ENCODE measurements at regions not wholly inside any gene's neighbourhood (a gene's known extent, or its start where the extent isn't known, plus 50 kb on each side); places are given as distances from the start of the nearest gene placed in this dataset.

- DNase-seq (ENCODE audit: low spot score), result no peak
- no peak for TF ChIP-seq CTCF (IDR thresholded peaks at IDR 0.05; ENCODE audit: borderline replicate concordance, control extremely low read depth, extremely low read depth, insufficient read depth, missing control alignments)
- in situ Hi-C loops (cut with MboI; ENCODE audit: low sequenced_read_pairs, unreplicated experiment), result no loop called here
Measured at GRCh38 chr2:121000804-121001203, 265.1 kb downstream of the GLI2 start.

GRCh38 chr2:121001641-121002040 is 266.0 kb downstream of the GLI2 start:
- DNase-seq (ENCODE audit: low spot score), result no peak
- no peak for TF ChIP-seq CTCF (IDR thresholded peaks at IDR 0.05; ENCODE audit: borderline replicate concordance, control extremely low read depth, extremely low read depth, insufficient read depth, missing control alignments)
- in situ Hi-C loops (cut with MboI; ENCODE audit: low sequenced_read_pairs, unreplicated experiment), result no loop called here

- no peak for TF ChIP-seq CTCF (IDR thresholded peaks at IDR 0.05; ENCODE audit: borderline replicate concordance, control extremely low read depth, extremely low read depth, insufficient read depth, missing control alignments)
- no peak for DNase-seq (ENCODE audit: low spot score)
Measured at GRCh38 chr2:121002597-121002996, 266.9 kb downstream of the GLI2 start.

DNA sequence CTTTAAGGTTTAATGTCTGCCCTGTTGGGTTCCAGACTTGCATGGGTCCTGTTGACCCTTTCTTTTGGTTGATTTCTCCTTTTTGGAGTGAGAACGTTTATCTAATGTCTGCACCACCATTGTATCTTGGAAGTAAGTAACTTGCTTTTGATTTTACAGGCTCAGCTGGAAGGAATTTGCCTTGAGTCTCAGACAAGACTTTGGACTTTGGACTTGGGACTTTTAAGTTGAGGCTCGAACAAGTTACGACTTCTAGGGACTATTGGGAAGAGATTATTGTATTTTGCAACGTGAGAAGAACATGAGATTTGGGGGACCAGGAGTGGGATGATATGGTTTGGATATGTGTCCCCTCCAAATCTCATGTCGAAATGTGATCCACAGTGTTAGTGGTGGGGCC is 267.7 kb downstream of the GLI2 start:
- TF ChIP-seq CTCF (IDR thresholded peaks at IDR 0.05; ENCODE audit: borderline replicate concordance, control extremely low read depth, extremely low read depth, insufficient read depth, missing control alignments), result no peak
- in situ Hi-C loops (cut with MboI; ENCODE audit: low sequenced_read_pairs, unreplicated experiment), result no loop called here
- no peak for DNase-seq (ENCODE audit: low spot score)

More at GRCh38 chr2:121002597-121002996, 266.9 kb downstream of the GLI2 start:
- in situ Hi-C loops (cut with MboI; ENCODE audit: low sequenced_read_pairs, unreplicated experiment), result no loop called here

DNA sequence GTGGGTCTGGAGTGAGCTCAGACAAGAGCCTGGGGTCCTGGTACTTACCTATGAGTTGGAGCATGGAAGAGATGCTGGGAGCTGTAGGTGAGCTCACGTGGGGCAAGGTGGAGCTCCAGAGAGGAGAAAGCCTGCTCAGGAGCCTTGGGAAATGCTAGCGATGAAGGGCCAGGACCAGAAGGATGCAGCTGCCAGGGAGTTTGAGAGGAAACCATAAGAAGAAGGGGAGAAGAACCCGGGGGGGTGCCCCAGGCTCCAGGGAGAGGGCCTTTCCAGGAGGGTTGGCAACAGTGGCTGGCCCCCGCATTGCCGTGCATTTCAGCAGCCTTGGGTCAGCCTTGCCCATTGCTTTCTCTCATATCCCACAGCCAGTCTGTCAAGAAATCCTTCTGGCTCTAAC is 268.7 kb downstream of the GLI2 start:
- DNase-seq (ENCODE audit: low spot score), result no peak
- no peak for TF ChIP-seq CTCF (IDR thresholded peaks at IDR 0.05; ENCODE audit: borderline replicate concordance, control extremely low read depth, extremely low read depth, insufficient read depth, missing control alignments)
- in situ Hi-C loops (cut with MboI; ENCODE audit: low sequenced_read_pairs, unreplicated experiment), result no loop called here

DNA sequence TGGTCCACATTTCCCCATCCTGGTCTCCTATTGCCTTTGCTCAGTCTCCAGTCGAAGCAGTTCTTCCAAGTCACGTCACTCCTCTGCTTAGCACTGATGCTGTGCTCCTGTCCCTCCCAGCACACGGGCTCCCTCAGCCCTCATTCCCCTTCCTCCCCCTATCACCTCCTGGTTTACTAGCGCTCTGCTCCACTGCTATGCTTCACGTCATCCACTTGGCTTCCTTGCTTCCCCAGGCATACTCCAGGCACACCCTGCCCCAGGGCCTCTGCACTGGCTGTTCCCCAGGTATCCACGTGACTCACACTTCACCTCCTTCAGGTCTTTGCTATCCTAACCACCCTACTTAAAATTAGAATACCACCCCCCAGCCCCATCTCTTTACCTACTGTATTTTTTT is 269.3 kb downstream of the GLI2 start:
- in situ Hi-C loops (cut with MboI; ENCODE audit: low sequenced_read_pairs, unreplicated experiment), result no loop called here
- TF ChIP-seq CTCF (IDR thresholded peaks at IDR 0.05; ENCODE audit: borderline replicate concordance, control extremely low read depth, extremely low read depth, insufficient read depth, missing control alignments), result no peak
- DNase-seq (ENCODE audit: low spot score), result no peak

- no peak for TF ChIP-seq CTCF (IDR thresholded peaks at IDR 0.05; ENCODE audit: borderline replicate concordance, control extremely low read depth, extremely low read depth, insufficient read depth, missing control alignments)
- in situ Hi-C loops (cut with MboI; ENCODE audit: low sequenced_read_pairs, unreplicated experiment), result no loop called here
Measured at GRCh38 chr2:121005453-121005852, 269.8 kb downstream of the GLI2 start.

More at GRCh38 chr2:121005453-121005852, 269.8 kb downstream of the GLI2 start:
- DNase-seq (ENCODE audit: low spot score), result no peak
